HFFc6 (cell line): ENCODE measurements at regions not wholly inside any gene's neighbourhood (a gene's known extent, or its start where the extent isn't known, plus 50 kb on each side); places are given as distances from the start of the nearest gene placed in this dataset.

Experiments used
- DNase-seq: peaks from one replicate; pipeline ENCODE4 v3.0.0-alpha.2; 2018
- H3K27ac Mint-ChIP-seq: 2 replicates; pipeline ENCODE4 v1.8.0; 2020; ENCODE audit warnings: mild to moderate bottlenecking, mixed read lengths
- H3K27me3 Mint-ChIP-seq: 2 replicates; pipeline ENCODE4 v1.8.0; 2021; ENCODE audit warnings: mild to moderate bottlenecking, moderate library complexity, mixed read lengths; ENCODE audit not compliant: insufficient read depth
- H3K36me3 Mint-ChIP-seq: 2 replicates; pipeline ENCODE4 v1.8.0; 2021; ENCODE audit warnings: low read depth, mixed read lengths
- H3K4me1 Mint-ChIP-seq: 2 replicates; pipeline ENCODE4 v1.8.0; 2020; ENCODE audit warnings: low read depth, mixed read lengths
- H3K4me3 Mint-ChIP-seq: 2 replicates; pipeline ENCODE4 v1.8.0; 2020; ENCODE audit warnings: mild to moderate bottlenecking, moderate library complexity, mixed read lengths
- H3K9me3 Mint-ChIP-seq: 2 replicates; pipeline ENCODE4 v1.8.0; 2020; ENCODE audit warnings: mild to moderate bottlenecking, mixed read lengths
- CTCF ChIP-seq: fragments of 200-600 bp; sonication (generic); IDR thresholded peaks from 2 replicates; pipeline ENCODE4 v1.5.0; 2021; ENCODE audit warnings: antibody characterized with exemption, mild to moderate bottlenecking

GRCh38 chr7:47685151-47685550 lies 103.2 kb upstream of the TNS3 start:
- H3K9me3 Mint-ChIP-seq, result no peaks in the 10 kb centered on the region
- no peak for TF ChIP-seq CTCF
- no peaks in the 10 kb centered on the region for H3K36me3 Mint-ChIP-seq
- H3K4me3 Mint-ChIP-seq, result no peak overlapping the region
- H3K27ac Mint-ChIP-seq, result no peak overlapping the region
- H3K27me3 Mint-ChIP-seq, result no peaks in the 10 kb centered on the region
- DNase-seq, result no peak
- H3K4me1 Mint-ChIP-seq, result 0 out of 2 replicates have a peak, but pooled peaks cover 4% of the 10 kb centered on the region

- TF ChIP-seq CTCF, result no peak
- no peaks in the 10 kb centered on the region for H3K9me3 Mint-ChIP-seq
- DNase-seq, result no peak
- no peak overlapping the region for H3K27ac Mint-ChIP-seq
- 0 out of 2 replicates have a peak, but pooled peaks cover 4% of the 10 kb centered on the region for H3K4me1 Mint-ChIP-seq
- H3K27me3 Mint-ChIP-seq, result no peaks in the 10 kb centered on the region
- no peak overlapping the region for H3K4me3 Mint-ChIP-seq
- no peaks in the 10 kb centered on the region for H3K36me3 Mint-ChIP-seq
These were observed 102.8 kb upstream of the TNS3 start for GRCh38 chr7:47684728-47685127.

- no peaks in the 10 kb centered on the region for H3K27me3 Mint-ChIP-seq
- H3K27ac Mint-ChIP-seq, result no peak overlapping the region
- TF ChIP-seq CTCF, result no peak
These were observed 101.6 kb upstream of the TNS3 start for GRCh38 chr7:47683485-47683898.

GRCh38 chr7:47682874-47683273 lies 101.0 kb upstream of the TNS3 start:
- H3K4me3 Mint-ChIP-seq, result no peak overlapping the region
- no peaks in the 10 kb centered on the region for H3K9me3 Mint-ChIP-seq
- H3K27me3 Mint-ChIP-seq, result no peaks in the 10 kb centered on the region
- peaks cover under 1% of the 10 kb centered on the region; the same call in 1 of the 2 replicates for H3K36me3 Mint-ChIP-seq
- TF ChIP-seq CTCF, result no peak
- no peak overlapping the region for H3K27ac Mint-ChIP-seq
- DNase-seq, result no peak
- H3K4me1 Mint-ChIP-seq, result peaks cover 9% of the 10 kb centered on the region

More at GRCh38 chr7:47683485-47683898, 101.6 kb upstream of the TNS3 start:
- DNase-seq, result no peak
- H3K4me1 Mint-ChIP-seq, result peaks cover 3% of the 10 kb centered on the region; the same call in 1 of the 2 replicates
- no peak overlapping the region for H3K4me3 Mint-ChIP-seq
- no peaks in the 10 kb centered on the region for H3K9me3 Mint-ChIP-seq
- no peaks in the 10 kb centered on the region for H3K36me3 Mint-ChIP-seq

GRCh38 chr7:47681249-47681810 lies 99.4 kb upstream of the TNS3 start:
- Mint-ChIP-seq H3K36me3 (peaks cover 12% of the 10 kb centered on the region), H3K4me3 (no peak overlapping the region), H3K27me3 (no peaks in the 10 kb centered on the region), H3K27ac (no peak overlapping the region), H3K9me3 (peaks cover 8% of the 10 kb centered on the region; the same call in 1 of the 2 replicates), H3K4me1 (peaks cover 19% of the 10 kb centered on the region)
- no peak for TF ChIP-seq CTCF
- DNase-seq, result no peak
